Sigmoid colon (tissue), 6 donors: ENCODE measurements at regions not wholly inside any gene's neighbourhood (a gene's known extent, or its start where the extent isn't known, plus 50 kb on each side); places are given as distances from the start of the nearest gene placed in this dataset.

ENCODE experiments used
- DNase-seq: peaks from one replicate; pipeline ENCODE4 v3.0.0-alpha.2; 2019
- H3K27ac ChIP-seq, 4 donors: fragments of 200-600 bp; sonication (generic); one replicate each; pipeline ENCODE4 v1.5.1; 2016 to 2019; ENCODE audit warnings: mild to moderate bottlenecking in 1 of 4
- H3K27me3 ChIP-seq, 3 donors: fragments of 200-600 bp; sonication (generic); one replicate each; pipeline ENCODE4 v1.5.1; 2019; ENCODE audit warnings: mild to moderate bottlenecking in 1 of 3
- H3K36me3 ChIP-seq, 4 donors: fragments of 200-600 bp; sonication (generic); one replicate each; pipeline ENCODE4 v1.5.1; 2016 to 2019
- H3K4me1 ChIP-seq, 4 donors: fragments of 200-600 bp; sonication (generic); one replicate each; pipeline ENCODE4 v1.5.1; 2017 to 2019
- H3K4me3 ChIP-seq, 4 donors: fragments of 200-600 bp; sonication (generic); one replicate each; pipeline ENCODE4 v1.5.1; 2017 to 2019; ENCODE audit warnings: mild to moderate bottlenecking in 2 of 4, moderate library complexity in 1 of 4
- H3K9me3 ChIP-seq, 4 donors: fragments of 200-600 bp in 3 of 4; sonication (generic) in 3 of 4; one replicate each; pipeline versions ENCODE4 v1.5.1 to v1.6.1; 2013 to 2019
- EP300 ChIP-seq, 4 donors: sonication (generic); formaldehyde crosslinking; IDR thresholded peaks; one replicate each; pipeline ENCODE4 v1.6.1; 2017; ENCODE audit warnings: antibody characterized with exemption in 4 of 4
- POLR2A ChIP-seq, 2 donors: fragments of 450-650 bp; IDR thresholded peaks; one replicate each; pipeline ENCODE4 v1.6.1; 2016; ENCODE audit warnings: antibody characterized with exemption in 2 of 2, mild to moderate bottlenecking in 2 of 2, moderate library complexity in 2 of 2
- POLR2AphosphoS5 ChIP-seq, 4 donors: sonication (generic); formaldehyde crosslinking; IDR thresholded peaks; one replicate each; pipeline ENCODE4 v1.6.1; 2017; ENCODE audit warnings: antibody characterized with exemption in 4 of 4
- WGBS, 2 donors: extraction: QIAGEN DNeasy Blood & Tissue Kit; methylation state at CpG; one replicate each; pipeline ENCODE4 v1.1.7; 2013; 5-methylcytosine and 5-hydroxymethylcytosine counted together
- intact Hi-C: fragments of 100-400 bp; cut with DNase I; formaldehyde crosslinking; loops from one replicate; pipeline ENCODE4 v1.15.1; 2023
- TF ChIP-seq, protein P1 (sequence below), 4 experiments: fragments of 450-650 bp in 3 of 4; fragments of 200-600 bp in 1 of 4; IDR thresholded peaks; one replicate each; pipeline ENCODE4 v1.5.1; 2016 to 2019; ENCODE audit warnings: antibody characterized with exemption in 4 of 4, mild to moderate bottlenecking in 3 of 4, moderate library complexity in 2 of 4
- donor health status: healthy with polysubstance abuse.
- donor health status: healthy.

- Histone ChIP-seq H3K27ac (peak overlapping the region; percentile 59 to 71 (median 64)), H3K9me3 (no peaks in the 10 kb centered on the region), H3K27me3 (no peaks in the 10 kb centered on the region), H3K4me1 (peaks cover 0 to 33% (median 22%) of the 10 kb centered on the region in 4 donors), H3K36me3 (no peaks in the 10 kb centered on the region), H3K4me3 (no peak overlapping the region)
- intact Hi-C loops: no loop called here
- 80 to 81% methylated on average over 7 of the region's 7 CpGs for WGBS, 2 donors
- TF ChIP-seq, protein P1, sequence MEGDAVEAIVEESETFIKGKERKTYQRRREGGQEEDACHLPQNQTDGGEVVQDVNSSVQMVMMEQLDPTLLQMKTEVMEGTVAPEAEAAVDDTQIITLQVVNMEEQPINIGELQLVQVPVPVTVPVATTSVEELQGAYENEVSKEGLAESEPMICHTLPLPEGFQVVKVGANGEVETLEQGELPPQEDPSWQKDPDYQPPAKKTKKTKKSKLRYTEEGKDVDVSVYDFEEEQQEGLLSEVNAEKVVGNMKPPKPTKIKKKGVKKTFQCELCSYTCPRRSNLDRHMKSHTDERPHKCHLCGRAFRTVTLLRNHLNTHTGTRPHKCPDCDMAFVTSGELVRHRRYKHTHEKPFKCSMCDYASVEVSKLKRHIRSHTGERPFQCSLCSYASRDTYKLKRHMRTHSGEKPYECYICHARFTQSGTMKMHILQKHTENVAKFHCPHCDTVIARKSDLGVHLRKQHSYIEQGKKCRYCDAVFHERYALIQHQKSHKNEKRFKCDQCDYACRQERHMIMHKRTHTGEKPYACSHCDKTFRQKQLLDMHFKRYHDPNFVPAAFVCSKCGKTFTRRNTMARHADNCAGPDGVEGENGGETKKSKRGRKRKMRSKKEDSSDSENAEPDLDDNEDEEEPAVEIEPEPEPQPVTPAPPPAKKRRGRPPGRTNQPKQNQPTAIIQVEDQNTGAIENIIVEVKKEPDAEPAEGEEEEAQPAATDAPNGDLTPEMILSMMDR (IDR thresholded peaks at IDR 0.05): no peak
- peak; percentile 65 to 82 (median 70) for TF ChIP-seq POLR2AphosphoS5 (IDR thresholded peaks at IDR 0.05)
- no peak for TF ChIP-seq POLR2A (IDR thresholded peaks at IDR 0.05)
- TF ChIP-seq EP300 (IDR thresholded peaks at IDR 0.05): peak in 2 of 4 donors; percentile 3 to 19
- peak; percentile 94 for DNase-seq
Observed at GRCh38 chr13:33642374-33643065, 175.4 kb upstream of the RFC3 start.

GRCh38 chr13:33644581-33645543, 173.1 kb upstream of the RFC3 start:
- WGBS, 2 donors: 71 to 85% methylated on average over 8 of the region's 8 CpGs
- Histone ChIP-seq H3K36me3 (no peaks in the 10 kb centered on the region), H3K4me1 (peaks cover 0 to 28% (median 19%) of the 10 kb centered on the region in 4 donors), H3K4me3 (no peak overlapping the region), H3K9me3 (no peaks in the 10 kb centered on the region), H3K27ac (peak overlapping the region; percentile 59 to 71 (median 67)), H3K27me3 (no peaks in the 10 kb centered on the region)
- TF ChIP-seq EP300 (IDR thresholded peaks at IDR 0.05): peak in 1 of 4 donors; percentile 19
- TF ChIP-seq POLR2AphosphoS5 (IDR thresholded peaks at IDR 0.05): peak; percentile 45 to 76 (median 65)
- no peak for TF ChIP-seq POLR2A (IDR thresholded peaks at IDR 0.05)
- intact Hi-C loops: no loop called here
- DNase-seq: peak; percentile 78

DNA sequence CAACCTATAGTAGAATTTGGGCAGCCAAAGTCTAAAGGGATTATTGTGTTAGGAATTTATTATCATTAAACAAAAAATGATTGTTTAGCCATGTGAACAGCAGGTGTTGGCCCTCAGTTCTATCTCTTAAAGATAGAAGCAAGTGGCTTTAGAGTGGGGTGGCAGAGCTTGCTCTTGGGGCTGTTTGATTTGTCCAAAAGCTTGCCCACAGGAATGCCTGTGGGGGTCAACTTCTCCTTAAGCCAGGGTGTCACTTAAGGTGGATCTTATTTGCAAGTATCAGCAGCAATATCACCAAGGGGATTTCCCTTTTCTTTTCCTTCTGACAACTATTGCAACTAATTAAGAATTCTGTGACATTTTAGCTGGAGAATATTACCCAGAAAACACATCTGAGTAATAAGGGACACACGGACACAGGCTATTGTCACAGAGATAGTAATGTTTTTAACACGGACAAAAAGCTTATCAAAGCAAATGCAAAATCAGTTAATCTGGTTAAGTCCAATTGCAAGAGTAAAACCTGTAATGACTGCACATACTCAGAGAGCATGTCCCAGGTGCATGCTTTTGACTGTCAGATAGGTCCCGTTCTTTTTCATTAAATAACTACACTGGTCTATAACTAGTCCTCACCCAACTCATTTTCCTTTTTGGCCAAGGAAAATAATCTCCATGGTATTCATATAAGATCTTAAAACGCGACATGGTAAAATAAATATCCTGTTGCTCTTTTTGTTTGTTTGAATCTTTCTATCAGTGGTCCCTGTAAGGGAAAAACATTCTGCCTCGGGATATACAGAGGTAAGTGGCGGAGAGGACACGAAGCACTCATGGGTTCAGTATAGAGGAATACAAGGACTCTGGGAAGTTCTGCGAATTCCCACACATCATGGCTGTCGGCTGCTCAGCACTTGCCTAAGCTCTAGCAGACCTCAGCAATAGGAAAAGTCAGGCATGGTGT, 172.1 kb upstream of the RFC3 start:
- no peaks in the 10 kb centered on the region for H3K9me3 ChIP-seq
- peak overlapping the region; percentile 30 to 71 (median 60) for H3K27ac ChIP-seq
- no peak overlapping the region for H3K4me3 ChIP-seq
- intact Hi-C loops: no loop called here
- no peak for DNase-seq
- peaks cover 0 to 28% (median 16%) of the 10 kb centered on the region in 4 donors for H3K4me1 ChIP-seq
- WGBS, 2 donors: 87 to 92% methylated on average over 10 of the region's 10 CpGs
- no peaks in the 10 kb centered on the region for H3K27me3 ChIP-seq
- TF ChIP-seq EP300 (IDR thresholded peaks at IDR 0.05): no peak
- TF ChIP-seq, protein P1 (IDR thresholded peaks at IDR 0.05): no peak
- no peak for TF ChIP-seq POLR2A (IDR thresholded peaks at IDR 0.05)
- TF ChIP-seq POLR2AphosphoS5 (IDR thresholded peaks at IDR 0.05): no peak
- H3K36me3 ChIP-seq: no peaks in the 10 kb centered on the region

GRCh38 chr13:33649212-33649878, 168.6 kb upstream of the RFC3 start:
- DNase-seq: no peak
- no peaks in the 10 kb centered on the region for H3K9me3 ChIP-seq
- intact Hi-C loops: no loop called here
- TF ChIP-seq POLR2AphosphoS5 (IDR thresholded peaks at IDR 0.05): peak in 1 of 4 donors; percentile 3
- no peak for TF ChIP-seq POLR2A (IDR thresholded peaks at IDR 0.05)
- H3K36me3 ChIP-seq: no peaks in the 10 kb centered on the region
- H3K27ac ChIP-seq: peak overlapping the region in 2 of 4 donors; percentile 37 to 47
- no peaks in the 10 kb centered on the region for H3K27me3 ChIP-seq
- 67 to 80% methylated on average over 5 of the region's 5 CpGs for WGBS, 2 donors
- H3K4me1 ChIP-seq: peaks cover 0 to 6% (median 0%) of the 10 kb centered on the region in 4 donors
- H3K4me3 ChIP-seq: no peak overlapping the region

GRCh38 chr13:33651766-33652165, 166.2 kb upstream of the RFC3 start:
- Histone ChIP-seq H3K9me3 (no peaks in the 10 kb centered on the region), H3K36me3 (no peaks in the 10 kb centered on the region), H3K4me1 (peaks cover 0 to 6% (median 0%) of the 10 kb centered on the region in 4 donors), H3K4me3 (no peak overlapping the region), H3K27ac (no peak overlapping the region), H3K27me3 (no peaks in the 10 kb centered on the region)
- DNase-seq: no peak
- intact Hi-C loops: no loop called here
- 81 to 84% methylated on average over 3 of the region's 3 CpGs for WGBS, 2 donors
- TF ChIP-seq POLR2AphosphoS5 (IDR thresholded peaks at IDR 0.05): no peak
- no peak for TF ChIP-seq EP300 (IDR thresholded peaks at IDR 0.05)
- TF ChIP-seq, protein P1 (IDR thresholded peaks at IDR 0.05): no peak
- no peak for TF ChIP-seq POLR2A (IDR thresholded peaks at IDR 0.05)
